ENCODE measurements at regions not wholly inside any gene's neighbourhood (a gene's known extent, or its start where the extent isn't known, plus 50 kb on each side); places are given as distances from the start of the nearest gene placed in this dataset.

GRCh38 chr4:111572470-111572869, 572.8 kb upstream of the FAM241A start:
- ChIA-PET CTCF (no interaction called here), POLR2A (ENCODE audit: unreplicated experiment) (no interaction called here)
- Histone ChIP-seq H3K4me1 (ENCODE audit: control insufficient read depth, insufficient read depth, low read length) (no peaks in the 10 kb centered on the region), H3K27me3 (ENCODE audit: control insufficient read depth, insufficient read depth, low read length) (no peaks in the 10 kb centered on the region), H2AK5ac (ENCODE audit: low read depth, low read length) (no peak overlapping the region), H2BK15ac (ENCODE audit: low read depth, low read length) (no peak overlapping the region), H3K14ac (replicated peaks; ENCODE audit: low read depth, low read length) (no peak overlapping the region), H4K91ac (ENCODE audit: insufficient read depth, low read depth, low read length) (no peak overlapping the region), H3K27ac (ENCODE audit: insufficient read depth, low read length) (no peak overlapping the region), H3K4me3 (ENCODE audit: insufficient read depth, low read depth, low read length) (no peak overlapping the region), H4K8ac (ENCODE audit: low read depth in 2 of 2, low read length in 2 of 2) (no peak overlapping the region), H3K79me1 (ENCODE audit: low read depth in 1 of 2, low read length in 2 of 2) (no peaks in the 10 kb centered on the region), H4K5ac (ENCODE audit: low read depth, low read length) (no peak overlapping the region), H3K36me3 (ENCODE audit: control insufficient read depth, insufficient read depth, low read length) (no peaks in the 10 kb centered on the region), H3K18ac (ENCODE audit: low read depth, low read length) (no peak overlapping the region), H3K9me1 (ENCODE audit: insufficient read depth, low read length) (no peaks in the 10 kb centered on the region), H2AK9ac (replicated peaks; ENCODE audit: low read depth, low read length, poor library complexity) (no peak overlapping the region), H3K4me2 (ENCODE audit: low read depth, low read length) (no peak overlapping the region; the same call in 1 of the 2 replicates), H2BK20ac (ENCODE audit: low read depth, low read length) (no peak overlapping the region), H2BK120ac (ENCODE audit: low read depth, low read length) (no peak overlapping the region), H2BK5ac (ENCODE audit: low read depth, low read length, poor library complexity, severe bottlenecking) (no peak overlapping the region), H3K4ac (ENCODE audit: low read depth, low read length) (no peak overlapping the region), H3K56ac (ENCODE audit: extremely low read depth, insufficient read depth, low read length) (no peak overlapping the region), H4K20me1 (ENCODE audit: insufficient read depth, low read length) (no peaks in the 10 kb centered on the region), H3K23ac (ENCODE audit: low read depth, low read length) (no peak overlapping the region), H3K9ac (ENCODE audit: low read depth, low read length) (no peak overlapping the region), H3K9me3 (ENCODE audit: control insufficient read depth, insufficient read depth, low read length) (no peaks in the 10 kb centered on the region), H2AFZ (replicated peaks; ENCODE audit: low read length, poor library complexity) (no peak overlapping the region)
- intact Hi-C loops (cut with micrococcal nuclease): no loop called here
- WGBS, 2 experiments (ENCODE audit: extremely low coverage in 2 of 2, insufficient read length in 1 of 2): no CpG with 5 or more reads among the region's 1 CpG
- BruUV-seq (replicated peaks): no TSS peak
- in situ Hi-C loops (cut with MboI; ENCODE audit: low sequenced_read_pairs): no loop called here
- no peak for DNase-seq
- ATAC-seq (ENCODE audit: low read depth): peak; percentile 73
- dilution Hi-C loops (cut with HindIII; ENCODE audit: low sequenced_read_pairs, unreplicated experiment): no loop called here
- TF ChIP-seq CHD1 (IDR thresholded peaks at IDR 0.05; ENCODE audit: low read depth, low read length) (no peak), MAFK (IDR thresholded peaks at IDR 0.05; ENCODE audit: low read depth, low read length) (no peak), RFX5 (IDR thresholded peaks at IDR 0.05; ENCODE audit: low read depth, low read length) (no peak), CTCF (conservative IDR thresholded peaks at IDR 0.05; ENCODE audit: low read depth, low read length) (no peak), SMC3 (IDR thresholded peaks at IDR 0.05; ENCODE audit: low read depth, low read length) (no peak), RAD21 (IDR thresholded peaks at IDR 0.05; ENCODE audit: low read length) (no peak), FOS (IDR thresholded peaks at IDR 0.05; ENCODE audit: low read depth, low read length) (no peak), POLR2A (IDR thresholded peaks at IDR 0.05; ENCODE audit: low read depth, low read length) (no peak), USF2 (IDR thresholded peaks at IDR 0.05; ENCODE audit: low read depth, low read length) (no peak), MXI1 (IDR thresholded peaks at IDR 0.05; ENCODE audit: borderline replicate concordance, low read depth, low read length) (no peak), NFE2L2 (IDR thresholded peaks at IDR 0.05; ENCODE audit: low read depth, low read length) (no peak), RCOR1 (IDR thresholded peaks at IDR 0.05; ENCODE audit: insufficient replicate concordance, low read length) (no peak)
- TF ChIP-seq, protein P1, sequence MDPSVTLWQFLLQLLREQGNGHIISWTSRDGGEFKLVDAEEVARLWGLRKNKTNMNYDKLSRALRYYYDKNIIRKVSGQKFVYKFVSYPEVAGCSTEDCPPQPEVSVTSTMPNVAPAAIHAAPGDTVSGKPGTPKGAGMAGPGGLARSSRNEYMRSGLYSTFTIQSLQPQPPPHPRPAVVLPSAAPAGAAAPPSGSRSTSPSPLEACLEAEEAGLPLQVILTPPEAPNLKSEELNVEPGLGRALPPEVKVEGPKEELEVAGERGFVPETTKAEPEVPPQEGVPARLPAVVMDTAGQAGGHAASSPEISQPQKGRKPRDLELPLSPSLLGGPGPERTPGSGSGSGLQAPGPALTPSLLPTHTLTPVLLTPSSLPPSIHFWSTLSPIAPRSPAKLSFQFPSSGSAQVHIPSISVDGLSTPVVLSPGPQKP (IDR thresholded peaks at IDR 0.05; ENCODE audit: borderline replicate concordance, low read depth, low read length): no peak

Data from IMR-90 (cell line).